ENCODE measurements at regions not wholly inside any gene's neighbourhood (a gene's known extent, or its start where the extent isn't known, plus 50 kb on each side); places are given as distances from the start of the nearest gene placed in this dataset.

GRCh38 chr4:181951265-181951664 lies 291.9 kb upstream of the TENM3 start:
- DNase-seq (ENCODE audit: extremely low read depth in 1 of 2, low read depth in 1 of 2), result no peak

GRCh38 chr4:181952478-181952877 lies 290.7 kb upstream of the TENM3 start:
- DNase-seq (ENCODE audit: extremely low read depth in 1 of 2, low read depth in 1 of 2), result no peak

- no peak for DNase-seq (ENCODE audit: extremely low read depth in 1 of 2, low read depth in 1 of 2)
These were observed 286.7 kb upstream of the TENM3 start for GRCh38 chr4:181956512-181956911.

GRCh38 chr4:181957088-181957487 lies 286.1 kb upstream of the TENM3 start:
- DNase-seq (ENCODE audit: extremely low read depth in 1 of 2, low read depth in 1 of 2), result no peak

GRCh38 chr4:181958446-181958845 lies 284.8 kb upstream of the TENM3 start:
- no peak for DNase-seq (ENCODE audit: extremely low read depth in 1 of 2, low read depth in 1 of 2)

- no peak for DNase-seq (ENCODE audit: extremely low read depth in 1 of 2, low read depth in 1 of 2)
These were observed 284.1 kb upstream of the TENM3 start for GRCh38 chr4:181959121-181959520.

GRCh38 chr4:181960384-181960783 lies 282.8 kb upstream of the TENM3 start:
- no peak for DNase-seq (ENCODE audit: extremely low read depth in 1 of 2, low read depth in 1 of 2)

- no peak for DNase-seq (ENCODE audit: extremely low read depth in 1 of 2, low read depth in 1 of 2)
These were observed 280.9 kb upstream of the TENM3 start for GRCh38 chr4:181962321-181962720.

- DNase-seq (ENCODE audit: extremely low read depth in 1 of 2, low read depth in 1 of 2), result no peak
These were observed 278.5 kb upstream of the TENM3 start for GRCh38 chr4:181964731-181965130.

GRCh38 chr4:181966104-181966551 lies 277.1 kb upstream of the TENM3 start:
- DNase-seq (ENCODE audit: extremely low read depth in 1 of 2, low read depth in 1 of 2), result no peak

GRCh38 chr4:181967401-181967800 lies 275.8 kb upstream of the TENM3 start:
- no peak for DNase-seq (ENCODE audit: extremely low read depth in 1 of 2, low read depth in 1 of 2)

- DNase-seq (ENCODE audit: extremely low read depth in 1 of 2, low read depth in 1 of 2), result no peak
These were observed 274.8 kb upstream of the TENM3 start for GRCh38 chr4:181968371-181968770.

- DNase-seq (ENCODE audit: extremely low read depth in 1 of 2, low read depth in 1 of 2), result no peak
These were observed 274.1 kb upstream of the TENM3 start for GRCh38 chr4:181969151-181969550.

GRCh38 chr4:181970366-181970765 lies 272.8 kb upstream of the TENM3 start:
- no peak for DNase-seq (ENCODE audit: extremely low read depth in 1 of 2, low read depth in 1 of 2)

- no peak for DNase-seq (ENCODE audit: extremely low read depth in 1 of 2, low read depth in 1 of 2)
These were observed 271.8 kb upstream of the TENM3 start for GRCh38 chr4:181971411-181971810.

GRCh38 chr4:181971973-181972372 lies 271.2 kb upstream of the TENM3 start:
- DNase-seq (ENCODE audit: extremely low read depth in 1 of 2, low read depth in 1 of 2), result no peak

GRCh38 chr4:181976764-181977163 lies 266.4 kb upstream of the TENM3 start:
- DNase-seq (ENCODE audit: extremely low read depth in 1 of 2, low read depth in 1 of 2), result no peak

GRCh38 chr4:181982437-181982836 lies 260.8 kb upstream of the TENM3 start:
- DNase-seq (ENCODE audit: extremely low read depth in 1 of 2, low read depth in 1 of 2), result no peak

GRCh38 chr4:181982856-181983255 lies 260.3 kb upstream of the TENM3 start:
- DNase-seq (ENCODE audit: extremely low read depth in 1 of 2, low read depth in 1 of 2), result no peak

GRCh38 chr4:181987392-181987791 lies 255.8 kb upstream of the TENM3 start:
- DNase-seq (ENCODE audit: extremely low read depth in 1 of 2, low read depth in 1 of 2), result no peak

- no peak for DNase-seq (ENCODE audit: extremely low read depth in 1 of 2, low read depth in 1 of 2)
These were observed 254.1 kb upstream of the TENM3 start for GRCh38 chr4:181989071-181989470.

GRCh38 chr4:181991369-181992108 lies 251.7 kb upstream of the TENM3 start:
- DNase-seq (ENCODE audit: extremely low read depth in 1 of 2, low read depth in 1 of 2), result no peak
